SK-N-SH (cell line): ENCODE measurements at regions not wholly inside any gene's neighbourhood (a gene's known extent, or its start where the extent isn't known, plus 50 kb on each side); places are given as distances from the start of the nearest gene placed in this dataset.

ENCODE experiments used
- FOSL2 ChIP-seq: IDR thresholded peaks from 2 replicates; pipeline ENCODE4 v1.4.0; 2012; ENCODE audit warnings: low read depth, mild to moderate bottlenecking, moderate library complexity, borderline replicate concordance
- TF ChIP-seq, protein P1 (sequence below): fragments of 200-600 bp; sonication (generic); IDR thresholded peaks from 2 replicates; pipeline ENCODE4 v1.6.1; 2017; ENCODE audit warnings: antibody characterized with exemption, mild to moderate bottlenecking, moderate library complexity

DNA sequence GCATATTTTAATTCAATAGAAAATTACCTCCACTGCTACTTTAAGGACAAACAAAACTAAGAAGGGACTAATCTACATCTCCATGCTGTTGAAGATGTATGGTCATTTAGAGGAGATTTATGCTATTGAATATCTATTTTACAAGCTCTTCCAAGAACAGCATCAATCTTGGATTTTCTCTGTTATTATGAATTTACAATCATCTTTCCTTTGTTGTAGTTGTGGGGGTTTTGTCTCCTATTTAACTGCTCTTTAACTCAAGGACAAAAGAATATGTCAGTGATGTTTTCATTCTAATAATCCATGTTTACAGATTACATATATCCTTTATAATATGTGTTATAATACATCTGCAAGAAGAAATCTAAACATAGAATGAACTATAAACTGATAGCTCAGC, 907.8 kb downstream of the ROBO2 start:
- no peak for TF ChIP-seq FOSL2
- TF ChIP-seq, protein P1, sequence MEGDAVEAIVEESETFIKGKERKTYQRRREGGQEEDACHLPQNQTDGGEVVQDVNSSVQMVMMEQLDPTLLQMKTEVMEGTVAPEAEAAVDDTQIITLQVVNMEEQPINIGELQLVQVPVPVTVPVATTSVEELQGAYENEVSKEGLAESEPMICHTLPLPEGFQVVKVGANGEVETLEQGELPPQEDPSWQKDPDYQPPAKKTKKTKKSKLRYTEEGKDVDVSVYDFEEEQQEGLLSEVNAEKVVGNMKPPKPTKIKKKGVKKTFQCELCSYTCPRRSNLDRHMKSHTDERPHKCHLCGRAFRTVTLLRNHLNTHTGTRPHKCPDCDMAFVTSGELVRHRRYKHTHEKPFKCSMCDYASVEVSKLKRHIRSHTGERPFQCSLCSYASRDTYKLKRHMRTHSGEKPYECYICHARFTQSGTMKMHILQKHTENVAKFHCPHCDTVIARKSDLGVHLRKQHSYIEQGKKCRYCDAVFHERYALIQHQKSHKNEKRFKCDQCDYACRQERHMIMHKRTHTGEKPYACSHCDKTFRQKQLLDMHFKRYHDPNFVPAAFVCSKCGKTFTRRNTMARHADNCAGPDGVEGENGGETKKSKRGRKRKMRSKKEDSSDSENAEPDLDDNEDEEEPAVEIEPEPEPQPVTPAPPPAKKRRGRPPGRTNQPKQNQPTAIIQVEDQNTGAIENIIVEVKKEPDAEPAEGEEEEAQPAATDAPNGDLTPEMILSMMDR = no peak
